ENCODE measurements at regions not wholly inside any gene's neighbourhood (a gene's known extent, or its start where the extent isn't known, plus 50 kb on each side); places are given as distances from the start of the nearest gene placed in this dataset.

- Histone ChIP-seq H3K27ac (no peak overlapping the region), H3K36me3 (no peaks in the 10 kb centered on the region), H3K4me3 (no peak overlapping the region), H3K9me3 (no peaks in the 10 kb centered on the region), H3K4me1 (no peaks in the 10 kb centered on the region), H3K27me3 (no peaks in the 10 kb centered on the region)
- DNase-seq (ENCODE audit: low spot score in 2 of 2) = no peak
- TF ChIP-seq POLR2A (IDR thresholded peaks at IDR 0.05) (no peak), CTCF (IDR thresholded peaks at IDR 0.05) (no peak), EP300 (IDR thresholded peaks at IDR 0.05) (no peak)
- WGBS, 2 donors = 87 to 88% methylated on average over 3 of the region's 3 CpGs
Measured at GRCh38 chr4:28149762-28150161, 1289.1 kb downstream of the STIM2 start.

GRCh38 chr4:28151314-28151713 is 1290.7 kb downstream of the STIM2 start:
- Histone ChIP-seq H3K4me3 (no peak overlapping the region), H3K36me3 (no peaks in the 10 kb centered on the region), H3K9me3 (no peaks in the 10 kb centered on the region), H3K27ac (no peak overlapping the region), H3K4me1 (no peaks in the 10 kb centered on the region), H3K27me3 (no peaks in the 10 kb centered on the region)
- TF ChIP-seq POLR2A (IDR thresholded peaks at IDR 0.05) = no peak
- no peak for TF ChIP-seq CTCF (IDR thresholded peaks at IDR 0.05)
- TF ChIP-seq EP300 (IDR thresholded peaks at IDR 0.05) = no peak
- no peak for DNase-seq (ENCODE audit: low spot score in 2 of 2)

- H3K36me3 ChIP-seq = no peaks in the 10 kb centered on the region
- WGBS, 2 donors = 86 to 89% methylated on average over 1 of the region's 1 CpG
- no peak overlapping the region for H3K4me3 ChIP-seq
- H3K27me3 ChIP-seq = no peaks in the 10 kb centered on the region
- no peak overlapping the region for H3K27ac ChIP-seq
- H3K9me3 ChIP-seq = peaks cover 0 to 5% (median 0%) of the 10 kb centered on the region in 4 donors
- TF ChIP-seq EP300 (IDR thresholded peaks at IDR 0.05) = no peak
- TF ChIP-seq CTCF (IDR thresholded peaks at IDR 0.05) = no peak
- TF ChIP-seq POLR2A (IDR thresholded peaks at IDR 0.05) = no peak
- H3K4me1 ChIP-seq = no peaks in the 10 kb centered on the region
- no peak for DNase-seq (ENCODE audit: low spot score in 2 of 2)
Measured at GRCh38 chr4:28167411-28167810, 1306.8 kb downstream of the STIM2 start.

GRCh38 chr4:28176942-28177341 is 1316.3 kb downstream of the STIM2 start:
- Histone ChIP-seq H3K27ac (no peak overlapping the region), H3K27me3 (no peaks in the 10 kb centered on the region), H3K36me3 (no peaks in the 10 kb centered on the region), H3K4me3 (no peak overlapping the region), H3K4me1 (no peaks in the 10 kb centered on the region), H3K9me3 (no peaks in the 10 kb centered on the region)
- 80 to 83% methylated on average over 1 of the region's 1 CpG for WGBS, 2 donors
- DNase-seq (ENCODE audit: low spot score in 2 of 2) = no peak
- TF ChIP-seq POLR2A (IDR thresholded peaks at IDR 0.05) = no peak

GRCh38 chr4:28177641-28178040 is 1317.0 kb downstream of the STIM2 start:
- no peak overlapping the region for H3K4me3 ChIP-seq
- no peak for DNase-seq (ENCODE audit: low spot score in 2 of 2)
- H3K27me3 ChIP-seq = no peaks in the 10 kb centered on the region
- TF ChIP-seq EP300 (IDR thresholded peaks at IDR 0.05) = no peak
- H3K36me3 ChIP-seq = no peaks in the 10 kb centered on the region
- no peaks in the 10 kb centered on the region for H3K4me1 ChIP-seq
- no peak overlapping the region for H3K27ac ChIP-seq
- no peaks in the 10 kb centered on the region for H3K9me3 ChIP-seq

- no peak for TF ChIP-seq EP300 (IDR thresholded peaks at IDR 0.05)
- no peak for TF ChIP-seq POLR2A (IDR thresholded peaks at IDR 0.05)
- no peak for TF ChIP-seq CTCF (IDR thresholded peaks at IDR 0.05)
- H3K36me3 ChIP-seq = no peaks in the 10 kb centered on the region
- 78 to 85% methylated on average over 3 of the region's 3 CpGs for WGBS, 2 donors
- H3K4me1 ChIP-seq = no peaks in the 10 kb centered on the region
- H3K9me3 ChIP-seq = no peaks in the 10 kb centered on the region
- H3K27ac ChIP-seq = no peak overlapping the region
- DNase-seq (ENCODE audit: low spot score in 2 of 2) = no peak
- H3K4me3 ChIP-seq = no peak overlapping the region
- H3K27me3 ChIP-seq = no peaks in the 10 kb centered on the region
Measured at GRCh38 chr4:28179126-28179525, 1318.5 kb downstream of the STIM2 start.

Data from tibial nerve (tissue), 4 donors.